Stomach (tissue), 8 donors: ENCODE measurements at regions not wholly inside any gene's neighbourhood (a gene's known extent, or its start where the extent isn't known, plus 50 kb on each side); places are given as distances from the start of the nearest gene placed in this dataset.

Source experiments
- DNase-seq, 2 donors: peaks; one replicate each; pipeline versions ENCODE4 v3.0.0 to v3.0.0-alpha.2; 2013 to 2019
- H3K27ac ChIP-seq, 5 donors: fragments of 200-600 bp in 4 of 5; sonication (generic) in 4 of 5; one replicate each; pipeline ENCODE4 v1.5.1; 2013 to 2019; ENCODE audit warnings: mild to moderate bottlenecking in 1 of 5, moderate library complexity in 1 of 5
- H3K27me3 ChIP-seq, 3 donors: fragments of 200-600 bp; sonication (generic); one replicate each; pipeline ENCODE4 v1.5.1; 2017 to 2019; ENCODE audit warnings: mixed run types in 1 of 3
- H3K36me3 ChIP-seq, 4 donors: fragments of 200-600 bp; sonication (generic); 1 replicate in 3 of 4; 2 replicates in 1 of 4; pipeline ENCODE4 v1.5.1; 2016 to 2019
- H3K4me1 ChIP-seq, 4 donors: fragments of 200-600 bp; sonication (generic); one replicate each; pipeline ENCODE4 v1.5.1; 2016 to 2019
- H3K4me3 ChIP-seq, 4 donors: fragments of 200-600 bp; sonication (generic) in 3 of 4; one replicate each; pipeline ENCODE4 v1.5.1; 2016 to 2019; ENCODE audit warnings: mild to moderate bottlenecking in 1 of 4
- H3K9me3 ChIP-seq, 4 donors: fragments of 200-600 bp; sonication (generic); one replicate each; pipeline ENCODE4 v1.5.1; 2016 to 2019
- CTCF ChIP-seq, 7 experiments: fragments of 450-650 bp in 4 of 7; fragments of 200-600 bp in 3 of 7; sonication (generic) in 3 of 7; IDR thresholded peaks; one replicate each; pipeline ENCODE4 v1.5.1; 2016 to 2019; ENCODE audit warnings: antibody characterized with exemption in 7 of 7, control low read depth in 2 of 7, mild to moderate bottlenecking in 1 of 7
- EP300 ChIP-seq: sonication (generic); formaldehyde crosslinking; IDR thresholded peaks from one replicate; pipeline ENCODE4 v1.6.1; 2017; ENCODE audit warnings: antibody characterized with exemption
- POLR2A ChIP-seq, 4 donors: fragments of 450-650 bp; IDR thresholded peaks; one replicate each; pipeline ENCODE4 v1.6.1; 2016; ENCODE audit warnings: antibody characterized with exemption in 4 of 4, control low read depth in 2 of 4, mild to moderate bottlenecking in 1 of 4, moderate library complexity in 1 of 4
- POLR2AphosphoS5 ChIP-seq, 3 donors: sonication (generic); formaldehyde crosslinking; IDR thresholded peaks; one replicate each; pipeline ENCODE4 v1.6.1; 2016; ENCODE audit warnings: antibody characterized with exemption in 3 of 3
- WGBS, 5 donors: extraction: QIAGEN DNeasy Blood & Tissue Kit in 3 of 5; methylation state at CpG; one replicate each; pipeline versions ENCODE4 v1.1.5 to v1.1.7; 2013 to 2018; 5-methylcytosine and 5-hydroxymethylcytosine counted together
- intact Hi-C: fragments of 100-400 bp; cut with DNase I; formaldehyde crosslinking; loops from one replicate; pipeline ENCODE4 v1.15.1; 2023; ENCODE audit warnings: low total_unique reads
- donor health status: healthy with polysubstance abuse.
- donor health status: Bipolar disorder and iron deficiency.
- donor health status: healthy.

- no peaks in the 10 kb centered on the region for H3K4me1 ChIP-seq
- no peak overlapping the region for H3K4me3 ChIP-seq
- no peaks in the 10 kb centered on the region for H3K9me3 ChIP-seq
- H3K27ac ChIP-seq: no peak overlapping the region
- no peaks in the 10 kb centered on the region for H3K27me3 ChIP-seq
- intact Hi-C loops: no loop called here
- WGBS, 5 donors: 18 to 40% (median 39%) methylated on average over 2 of the region's 2 CpGs
- TF ChIP-seq POLR2A (IDR thresholded peaks at IDR 0.05): no peak
- TF ChIP-seq POLR2AphosphoS5 (IDR thresholded peaks at IDR 0.05): no peak
- no peak for TF ChIP-seq EP300
- no peak for TF ChIP-seq CTCF (IDR thresholded peaks at IDR 0.05)
- DNase-seq: no peak
- H3K36me3 ChIP-seq: no peaks in the 10 kb centered on the region
Measured at GRCh38 chr3:34066999-34067398, 268.6 kb downstream of the PDCD6IP start.

- H3K27me3 ChIP-seq: no peaks in the 10 kb centered on the region
- no peak for DNase-seq
- TF ChIP-seq POLR2A (IDR thresholded peaks at IDR 0.05) (no peak), EP300 (no peak), CTCF (IDR thresholded peaks at IDR 0.05) (no peak)
- intact Hi-C loops: no loop called here
- WGBS, 5 donors: 48 to 63% (median 62%) methylated on average over 5 of the region's 5 CpGs
- H3K9me3 ChIP-seq: no peaks in the 10 kb centered on the region
- H3K27ac ChIP-seq: no peak overlapping the region
- H3K4me1 ChIP-seq: no peaks in the 10 kb centered on the region
- no peak overlapping the region for H3K4me3 ChIP-seq
- H3K36me3 ChIP-seq: no peaks in the 10 kb centered on the region
Measured at GRCh38 chr3:34067536-34068051, 269.2 kb downstream of the PDCD6IP start.

DNA sequence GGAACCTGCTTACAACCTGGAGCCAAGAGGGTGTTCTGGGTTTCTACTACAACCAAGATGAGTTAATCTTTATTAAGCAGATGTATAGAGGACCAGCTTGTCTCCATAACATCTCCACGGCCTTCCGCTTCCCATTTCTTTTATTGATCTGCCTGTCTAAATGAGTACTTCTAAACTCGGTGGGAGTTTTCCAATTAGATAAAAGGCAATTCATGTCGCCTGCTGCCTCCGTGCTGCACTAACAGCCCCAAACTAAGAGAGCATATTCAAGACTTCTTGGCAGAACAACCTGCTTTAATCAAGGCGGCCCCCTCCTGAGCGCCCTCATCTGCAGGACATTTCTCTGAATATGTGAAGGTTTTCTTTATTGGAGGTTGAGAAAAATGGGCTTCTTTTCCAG, 270.1 kb downstream of the PDCD6IP start:
- WGBS, 5 donors: 84 to 88% (median 86%) methylated on average over 7 of the region's 7 CpGs

DNA sequence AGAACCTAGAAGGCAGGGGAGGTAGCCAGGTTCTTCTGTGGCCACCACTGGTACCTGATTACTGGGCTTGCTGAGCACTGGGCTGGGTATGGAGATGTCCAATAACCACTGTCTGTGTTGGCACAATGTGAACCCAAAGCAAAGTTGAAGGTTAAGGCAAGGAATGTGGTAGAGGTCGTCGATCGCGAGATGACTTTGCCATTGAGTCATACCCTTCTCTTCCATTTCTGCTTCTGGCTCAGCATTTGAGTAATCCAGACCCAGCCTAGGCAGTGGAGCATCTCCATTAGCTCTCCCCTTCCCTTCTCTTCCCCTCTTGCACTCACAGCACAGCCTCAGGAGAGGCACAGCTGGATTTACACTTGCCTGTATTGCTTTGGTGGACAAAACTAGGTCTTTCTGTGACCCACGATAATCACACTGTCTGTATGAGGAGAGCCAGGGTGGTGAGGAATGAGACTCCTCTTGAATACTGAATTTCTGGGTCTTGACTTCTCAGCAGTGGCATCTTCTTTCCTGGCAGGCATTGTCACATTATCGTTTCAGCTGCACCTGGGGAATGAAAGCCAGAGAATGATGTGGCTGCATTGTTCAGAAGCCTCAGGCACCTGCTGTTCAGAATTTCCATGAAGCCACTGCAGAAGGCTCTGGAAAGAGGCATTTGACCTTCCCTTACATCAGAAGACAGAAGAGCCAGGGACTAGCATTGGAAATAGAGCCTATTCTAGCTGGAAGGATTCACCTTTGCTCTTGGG, 272.6 kb downstream of the PDCD6IP start:
- intact Hi-C loops: no loop called here
- H3K4me1 ChIP-seq: no peaks in the 10 kb centered on the region
- 77 to 88% (median 85%) methylated on average over 6 of the region's 6 CpGs for WGBS, 5 donors
- no peaks in the 10 kb centered on the region for H3K36me3 ChIP-seq
- no peak overlapping the region for H3K27ac ChIP-seq
- no peak for TF ChIP-seq CTCF (IDR thresholded peaks at IDR 0.05)
- no peak for TF ChIP-seq POLR2A (IDR thresholded peaks at IDR 0.05)
- TF ChIP-seq EP300: no peak
- no peak for TF ChIP-seq POLR2AphosphoS5 (IDR thresholded peaks at IDR 0.05)
- H3K9me3 ChIP-seq: no peaks in the 10 kb centered on the region
- H3K4me3 ChIP-seq: no peak overlapping the region
- no peak for DNase-seq
- no peaks in the 10 kb centered on the region for H3K27me3 ChIP-seq

More for the DNA sequence above, 270.1 kb downstream of the PDCD6IP start:
- Histone ChIP-seq H3K36me3 (no peaks in the 10 kb centered on the region), H3K4me1 (no peaks in the 10 kb centered on the region), H3K9me3 (no peaks in the 10 kb centered on the region), H3K27me3 (no peaks in the 10 kb centered on the region), H3K27ac (no peak overlapping the region), H3K4me3 (no peak overlapping the region)
- intact Hi-C loops: no loop called here
- TF ChIP-seq POLR2AphosphoS5 (IDR thresholded peaks at IDR 0.05) (no peak), CTCF (IDR thresholded peaks at IDR 0.05) (no peak), POLR2A (IDR thresholded peaks at IDR 0.05) (no peak), EP300 (no peak)
- DNase-seq: no peak
